Retinal pigment epithelial cell (primary cell): ENCODE measurements at regions not wholly inside any gene's neighbourhood (a gene's known extent, or its start where the extent isn't known, plus 50 kb on each side); places are given as distances from the start of the nearest gene placed in this dataset.

Experiments used
- DNase-seq: peaks from one replicate; pipeline ENCODE4 v3.0.0-alpha.2; 2010; ENCODE audit warnings: low read depth
- H3K4me3 ChIP-seq: 2 replicates; pipeline ENCODE4 v1.5.1; 2011; ENCODE audit warnings: mild to moderate bottlenecking, low read length, control low read depth, moderate library complexity
- TF ChIP-seq, protein P1 (sequence below): conservative IDR thresholded peaks from 2 replicates; pipeline ENCODE4 v1.5.1; 2011; ENCODE audit warnings: low read depth, low read length, control low read depth, inconsistent platforms

DNA sequence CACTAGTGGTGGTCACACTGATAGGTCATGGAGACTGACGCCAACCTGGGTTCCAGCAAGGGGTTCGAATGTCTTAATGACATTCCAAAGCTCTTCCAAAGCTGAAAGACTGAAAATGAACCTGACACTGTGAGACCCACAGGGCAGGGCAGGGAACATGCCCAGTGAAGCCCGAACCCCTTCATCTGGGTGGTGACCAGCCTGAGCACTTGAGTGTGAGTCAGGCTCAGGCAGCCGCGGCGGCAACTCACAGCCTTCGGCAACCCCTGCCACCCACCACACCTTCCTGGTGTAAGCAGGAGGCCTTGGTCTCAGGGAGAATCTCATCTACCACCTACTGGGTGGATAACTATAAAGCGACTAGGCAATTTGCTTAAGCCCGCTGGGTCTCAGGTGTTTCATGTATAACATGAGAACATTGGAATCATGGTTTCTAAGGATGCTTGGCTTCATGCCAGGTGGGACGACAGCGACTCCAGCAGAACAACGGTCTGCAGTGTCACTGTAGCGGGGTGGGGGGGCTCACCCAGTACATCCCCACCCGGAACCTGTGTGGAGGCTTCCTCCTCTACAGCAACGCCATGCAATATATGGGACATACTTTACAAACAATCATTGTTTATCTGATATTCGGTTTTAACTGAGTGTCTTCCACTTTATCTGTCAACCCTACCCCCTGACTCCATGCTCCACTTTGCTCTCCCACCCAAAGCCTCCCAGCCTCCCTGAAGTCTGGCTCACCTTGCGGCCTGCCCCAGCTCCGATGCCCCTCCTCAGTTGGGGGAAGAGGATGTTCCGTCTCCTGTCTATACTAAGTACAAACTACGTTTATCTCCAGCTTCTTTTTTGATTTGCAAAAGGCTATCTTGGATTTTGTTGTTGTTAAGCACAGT is 125.0 kb upstream of the MEF2A start:
- H3K4me3 ChIP-seq = no peak overlapping the region
- DNase-seq = no peak
- TF ChIP-seq, protein P1, sequence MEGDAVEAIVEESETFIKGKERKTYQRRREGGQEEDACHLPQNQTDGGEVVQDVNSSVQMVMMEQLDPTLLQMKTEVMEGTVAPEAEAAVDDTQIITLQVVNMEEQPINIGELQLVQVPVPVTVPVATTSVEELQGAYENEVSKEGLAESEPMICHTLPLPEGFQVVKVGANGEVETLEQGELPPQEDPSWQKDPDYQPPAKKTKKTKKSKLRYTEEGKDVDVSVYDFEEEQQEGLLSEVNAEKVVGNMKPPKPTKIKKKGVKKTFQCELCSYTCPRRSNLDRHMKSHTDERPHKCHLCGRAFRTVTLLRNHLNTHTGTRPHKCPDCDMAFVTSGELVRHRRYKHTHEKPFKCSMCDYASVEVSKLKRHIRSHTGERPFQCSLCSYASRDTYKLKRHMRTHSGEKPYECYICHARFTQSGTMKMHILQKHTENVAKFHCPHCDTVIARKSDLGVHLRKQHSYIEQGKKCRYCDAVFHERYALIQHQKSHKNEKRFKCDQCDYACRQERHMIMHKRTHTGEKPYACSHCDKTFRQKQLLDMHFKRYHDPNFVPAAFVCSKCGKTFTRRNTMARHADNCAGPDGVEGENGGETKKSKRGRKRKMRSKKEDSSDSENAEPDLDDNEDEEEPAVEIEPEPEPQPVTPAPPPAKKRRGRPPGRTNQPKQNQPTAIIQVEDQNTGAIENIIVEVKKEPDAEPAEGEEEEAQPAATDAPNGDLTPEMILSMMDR = no peak

DNA sequence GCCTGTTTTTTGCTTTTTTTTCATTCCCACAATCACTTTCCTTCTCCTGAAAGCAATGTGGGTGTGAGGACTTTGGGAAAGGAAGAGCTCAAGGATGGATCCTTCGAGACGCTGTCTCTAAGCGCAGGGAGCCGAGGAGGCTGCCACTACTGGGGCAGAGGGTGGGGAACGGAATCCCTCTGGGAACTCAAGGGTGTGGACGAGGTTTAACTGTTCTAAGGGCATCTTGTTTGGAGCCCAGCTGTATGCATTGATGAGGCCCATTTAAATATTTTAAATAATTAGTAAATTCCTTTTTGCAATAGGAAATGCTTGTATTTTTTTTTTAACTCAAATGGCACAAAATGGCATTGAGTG is 124.4 kb upstream of the MEF2A start:
- TF ChIP-seq, protein P1 = no peak
- H3K4me3 ChIP-seq = no peak overlapping the region
- DNase-seq = no peak

DNA sequence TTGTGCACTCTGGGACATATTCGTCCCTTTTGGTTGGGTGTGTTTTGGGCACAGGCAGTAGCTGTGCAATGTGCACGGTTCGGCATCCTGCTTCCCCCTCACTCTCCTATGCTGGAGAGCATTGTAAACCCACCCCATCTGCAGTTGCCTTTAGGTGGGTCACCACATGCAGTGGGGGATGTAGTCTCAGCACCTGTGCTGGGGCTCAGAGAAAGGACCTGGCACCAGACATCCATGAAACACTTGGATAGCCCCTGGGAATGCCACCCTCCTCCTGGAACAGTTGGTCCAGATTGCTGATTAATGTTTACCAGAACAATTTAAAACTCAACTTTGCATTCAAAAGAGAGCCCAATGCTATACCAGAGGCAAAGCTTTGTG is 123.9 kb upstream of the MEF2A start:
- TF ChIP-seq, protein P1 = no peak
- DNase-seq = no peak
- no peak overlapping the region for H3K4me3 ChIP-seq

DNA sequence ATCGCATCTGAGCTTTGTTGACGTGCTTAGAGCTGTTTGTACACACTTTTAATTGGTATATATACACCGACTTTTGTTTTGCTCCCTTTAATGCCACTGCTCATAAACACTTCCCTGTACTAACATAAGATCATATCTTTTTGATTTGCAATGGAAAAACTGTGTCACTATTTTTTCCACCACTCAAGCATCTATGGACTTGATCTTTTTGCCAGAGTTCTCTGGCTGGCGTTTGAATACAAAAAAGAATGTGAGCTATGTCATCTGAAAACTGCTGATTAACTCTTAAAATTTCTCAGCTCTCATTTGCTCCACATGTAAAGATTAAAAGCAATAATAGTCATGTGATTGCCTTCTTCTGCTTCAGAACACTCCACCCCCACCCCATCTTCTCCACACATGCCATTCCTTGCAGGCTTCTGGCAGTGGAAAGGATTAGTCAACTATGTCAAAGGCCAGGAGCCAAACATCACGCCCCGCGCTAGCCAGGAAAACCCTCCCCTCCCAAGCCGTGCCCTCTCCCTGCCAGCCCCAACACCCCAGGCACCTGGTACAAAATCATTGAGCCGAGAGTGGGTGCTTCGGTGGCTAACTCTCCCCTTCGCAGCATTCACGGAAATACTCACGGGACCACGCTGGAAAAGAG is 123.4 kb upstream of the MEF2A start:
- TF ChIP-seq, protein P1 = no peak
- no peak overlapping the region for H3K4me3 ChIP-seq
- peak; percentile 97 for DNase-seq

GRCh38 chr15:99443056-99443756 is 122.6 kb upstream of the MEF2A start:
- no peak for DNase-seq
- no peak overlapping the region for H3K4me3 ChIP-seq
- TF ChIP-seq, protein P1 = no peak

GRCh38 chr15:99443768-99444446 is 121.9 kb upstream of the MEF2A start:
- H3K4me3 ChIP-seq = no peak overlapping the region
- TF ChIP-seq, protein P1 = no peak
- DNase-seq = no peak
